DND-41 (cell line): ENCODE measurements at regions not wholly inside any gene's neighbourhood (a gene's known extent, or its start where the extent isn't known, plus 50 kb on each side); places are given as distances from the start of the nearest gene placed in this dataset.

ENCODE experiments used
- CTCF ChIP-seq: IDR thresholded peaks from 2 replicates; pipeline ENCODE4 v1.5.1; 2012; ENCODE audit warnings: borderline replicate concordance, low read length, moderate library complexity, mild to moderate bottlenecking; ENCODE audit not compliant: poor library complexity, severe bottlenecking; ENCODE audit errors: extremely low read depth
- EZH2 ChIP-seq: IDR thresholded peaks from 3 replicates; pipeline ENCODE4 v1.6.1; 2012; ENCODE audit warnings: borderline replicate concordance, low read depth, mild to moderate bottlenecking, moderate library complexity, low read length, inconsistent platforms; ENCODE audit not compliant: severe bottlenecking

- TF ChIP-seq CTCF: no peak
- TF ChIP-seq EZH2: no peak
Observed at GRCh38 chr5:174218162-174218561, 172.7 kb downstream of the NSG2 start.
